ENCODE measurements at regions not wholly inside any gene's neighbourhood (a gene's known extent, or its start where the extent isn't known, plus 50 kb on each side); places are given as distances from the start of the nearest gene placed in this dataset.

- no TSS peak for BruUV-seq (replicated peaks)
- ChIA-PET POLR2A (no interaction called here), CTCF (no interaction called here)
- in situ Hi-C loops (cut with HindIII; ENCODE audit: low pct_unique_long_range_greater_than_20kb, low sequenced_read_pairs) (no loop called here), intact Hi-C loops (cut with micrococcal nuclease; ENCODE audit: unreplicated experiment) (no loop called here)
- H3K36me3 ChIP-seq (ENCODE audit: control insufficient read depth, insufficient read depth, low read length), result no peaks in the 10 kb centered on the region
- no peak for DNase-seq (ENCODE audit: low read depth, low spot score)
- TF ChIP-seq, protein P1, sequence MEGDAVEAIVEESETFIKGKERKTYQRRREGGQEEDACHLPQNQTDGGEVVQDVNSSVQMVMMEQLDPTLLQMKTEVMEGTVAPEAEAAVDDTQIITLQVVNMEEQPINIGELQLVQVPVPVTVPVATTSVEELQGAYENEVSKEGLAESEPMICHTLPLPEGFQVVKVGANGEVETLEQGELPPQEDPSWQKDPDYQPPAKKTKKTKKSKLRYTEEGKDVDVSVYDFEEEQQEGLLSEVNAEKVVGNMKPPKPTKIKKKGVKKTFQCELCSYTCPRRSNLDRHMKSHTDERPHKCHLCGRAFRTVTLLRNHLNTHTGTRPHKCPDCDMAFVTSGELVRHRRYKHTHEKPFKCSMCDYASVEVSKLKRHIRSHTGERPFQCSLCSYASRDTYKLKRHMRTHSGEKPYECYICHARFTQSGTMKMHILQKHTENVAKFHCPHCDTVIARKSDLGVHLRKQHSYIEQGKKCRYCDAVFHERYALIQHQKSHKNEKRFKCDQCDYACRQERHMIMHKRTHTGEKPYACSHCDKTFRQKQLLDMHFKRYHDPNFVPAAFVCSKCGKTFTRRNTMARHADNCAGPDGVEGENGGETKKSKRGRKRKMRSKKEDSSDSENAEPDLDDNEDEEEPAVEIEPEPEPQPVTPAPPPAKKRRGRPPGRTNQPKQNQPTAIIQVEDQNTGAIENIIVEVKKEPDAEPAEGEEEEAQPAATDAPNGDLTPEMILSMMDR (IDR thresholded peaks at IDR 0.05), result no peak
- no peak for TF ChIP-seq SIN3A (IDR thresholded peaks at IDR 0.05; ENCODE audit: borderline replicate concordance, insufficient read depth, low read depth, low read length)
- TF ChIP-seq TCF7L2 (IDR thresholded peaks at IDR 0.05; ENCODE audit: low read depth, low read length), result 0 out of 2 replicates have a peak, but pooled peaks have one; percentile 34
- H3K27ac ChIP-seq (ENCODE audit: low read length), result no peak overlapping the region
- no peaks in the 10 kb centered on the region for H3K9me3 ChIP-seq (ENCODE audit: control insufficient read depth, insufficient read depth, low read depth, low read length)
- no peaks in the 10 kb centered on the region for H3K27me3 ChIP-seq (ENCODE audit: control insufficient read depth, insufficient read depth, low read length)
- no peak overlapping the region for H3K4me3 ChIP-seq (ENCODE audit: low read depth in 2 of 2, low read length in 2 of 2)
- no peaks in the 10 kb centered on the region for H3K4me1 ChIP-seq (ENCODE audit: control insufficient read depth, insufficient read depth, low read length)
- no peak; the same call in 1 of the 2 replicates for ATAC-seq
Measured at GRCh38 chr15:39530480-39531342, 50.2 kb upstream of the THBS1 start.

Measured in Panc1 (cell line).